Urinary bladder (tissue), 3 donors: ENCODE measurements at regions not wholly inside any gene's neighbourhood (a gene's known extent, or its start where the extent isn't known, plus 50 kb on each side); places are given as distances from the start of the nearest gene placed in this dataset.

Experiments used
- DNase-seq: peaks from one replicate; pipeline ENCODE4 v3.0.0-alpha.2; 2015; ENCODE audit errors: extremely low spot score
- H3K27ac ChIP-seq: one replicate; pipeline ENCODE4 v1.5.1; 2013; ENCODE audit warnings: low read depth, mild to moderate bottlenecking, moderate library complexity
- H3K36me3 ChIP-seq: one replicate; pipeline ENCODE4 v1.6.1; 2013; ENCODE audit warnings: mild to moderate bottlenecking, moderate library complexity; ENCODE audit not compliant: insufficient read depth
- H3K4me1 ChIP-seq: one replicate; pipeline ENCODE4 v1.6.1; 2013; ENCODE audit warnings: mild to moderate bottlenecking, moderate library complexity; ENCODE audit not compliant: insufficient read depth
- H3K4me3 ChIP-seq: one replicate; pipeline ENCODE4 v1.5.1; 2013; ENCODE audit warnings: low read depth, low read length
- WGBS: extraction: QIAGEN DNeasy Blood & Tissue Kit; methylation state at CpG from one replicate; pipeline ENCODE4 v1.1.7; 2013; 5-methylcytosine and 5-hydroxymethylcytosine counted together
- donor health status: healthy with polysubstance abuse.
- donor health status: healthy.

- no peak overlapping the region for H3K27ac ChIP-seq
- DNase-seq, result no peak
- WGBS, result 46% methylated on average over 6 of the region's 6 CpGs
Observed at GRCh38 chr4:38605181-38605752, 58.7 kb upstream of the KLF3 start.

DNA sequence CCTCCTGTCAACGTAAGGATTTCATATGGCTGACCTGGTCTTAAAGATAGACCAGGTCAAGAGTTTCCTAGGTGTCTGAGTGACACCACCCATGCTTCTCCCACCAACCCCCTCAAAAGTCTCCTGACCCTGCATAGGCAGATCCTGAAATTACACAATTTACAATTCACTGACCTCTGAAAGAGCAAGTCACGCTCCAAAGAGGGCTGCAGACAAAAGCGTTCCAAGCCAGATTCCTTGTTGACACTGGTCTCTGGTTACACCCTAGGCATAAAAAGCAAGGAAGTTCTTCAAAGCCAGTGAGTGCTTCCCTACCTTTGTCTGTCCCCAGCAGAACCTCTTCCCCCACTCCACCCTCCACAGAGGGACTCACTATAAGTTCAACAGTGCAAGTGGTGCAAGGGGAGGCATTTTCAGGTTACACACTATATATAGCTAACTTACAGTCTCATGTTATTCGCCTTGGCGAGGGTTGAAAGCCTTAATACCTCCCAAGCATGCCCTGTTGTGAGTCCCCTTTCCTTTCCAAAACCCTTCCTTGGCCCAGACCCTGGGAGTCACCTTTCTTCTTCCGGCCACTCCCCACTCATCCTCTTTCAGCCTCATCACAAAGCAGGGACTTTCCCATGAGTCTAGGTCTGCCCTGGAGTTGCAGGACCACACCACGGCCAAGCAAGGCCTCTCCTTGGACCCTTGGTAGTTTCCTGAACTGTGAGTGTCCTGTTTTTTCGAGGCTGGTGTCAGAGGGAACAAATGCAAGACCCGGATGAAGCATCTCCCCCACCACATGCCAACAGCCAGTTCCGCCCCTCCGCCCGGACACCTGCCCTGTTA is 58.0 kb upstream of the KLF3 start:
- 80% methylated on average over 12 of the region's 12 CpGs for WGBS
- no peaks in the 10 kb centered on the region for H3K4me1 ChIP-seq
- DNase-seq, result no peak
- no peak overlapping the region for H3K27ac ChIP-seq
- H3K4me3 ChIP-seq, result no peak overlapping the region
- H3K36me3 ChIP-seq, result no peaks in the 10 kb centered on the region

More at GRCh38 chr4:38605181-38605752, 58.7 kb upstream of the KLF3 start:
- H3K4me1 ChIP-seq, result no peaks in the 10 kb centered on the region
- no peak overlapping the region for H3K4me3 ChIP-seq
- H3K36me3 ChIP-seq, result no peaks in the 10 kb centered on the region

DNA sequence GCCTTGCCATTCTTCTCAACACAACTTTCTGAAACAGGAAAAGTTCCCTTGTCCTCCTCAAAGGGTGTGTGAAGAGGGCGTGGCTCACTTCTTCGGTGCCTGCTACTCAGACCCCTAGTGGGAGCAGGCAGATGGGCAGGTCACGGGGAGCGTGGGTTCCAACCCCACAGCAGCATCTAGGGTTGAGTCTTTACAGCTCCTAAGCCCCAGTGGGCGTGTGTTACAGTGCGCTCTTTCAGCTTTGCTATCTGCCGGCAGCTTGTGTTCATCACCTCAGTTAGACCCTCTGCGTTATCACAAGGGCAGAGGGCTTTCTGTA is 57.5 kb upstream of the KLF3 start:
- no peaks in the 10 kb centered on the region for H3K36me3 ChIP-seq
- H3K27ac ChIP-seq, result no peak overlapping the region
- 94% methylated on average over 8 of the region's 8 CpGs for WGBS
- H3K4me3 ChIP-seq, result no peak overlapping the region
- DNase-seq, result no peak
- no peaks in the 10 kb centered on the region for H3K4me1 ChIP-seq

- WGBS, result 75% methylated on average over 3 of the region's 3 CpGs
- Histone ChIP-seq H3K4me1 (no peaks in the 10 kb centered on the region), H3K36me3 (no peaks in the 10 kb centered on the region), H3K27ac (no peak overlapping the region), H3K4me3 (no peak overlapping the region)
- DNase-seq, result no peak
Observed at GRCh38 chr4:38609614-38610013, 54.4 kb upstream of the KLF3 start.

DNA sequence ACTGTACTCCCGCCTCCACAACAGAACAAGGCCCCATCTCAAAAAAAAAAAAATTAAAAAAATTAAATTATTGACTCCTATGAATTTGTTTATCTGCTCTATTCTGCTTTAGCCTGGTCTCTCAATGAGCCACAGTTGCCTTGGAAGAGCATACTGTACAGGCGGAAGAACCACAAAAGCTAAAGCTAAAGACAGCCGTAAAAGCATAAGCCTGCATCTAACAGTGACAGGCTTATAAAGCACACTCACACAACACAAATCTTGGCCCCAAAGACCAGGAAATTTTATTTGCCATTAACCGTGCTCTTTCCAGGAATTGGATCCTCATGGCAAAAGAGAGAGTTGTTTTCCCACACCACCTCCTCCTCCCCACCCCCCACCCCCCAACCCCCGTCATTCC is 53.5 kb upstream of the KLF3 start:
- no peak overlapping the region for H3K27ac ChIP-seq
- DNase-seq, result no peak
- no peaks in the 10 kb centered on the region for H3K4me1 ChIP-seq
- 56% methylated on average over 5 of the region's 5 CpGs for WGBS
- H3K36me3 ChIP-seq, result no peaks in the 10 kb centered on the region
- H3K4me3 ChIP-seq, result no peak overlapping the region

- H3K27ac ChIP-seq, result no peak overlapping the region
- whole genome bisulfite sequencing, result 47% methylated on average over 8 of the region's 8 CpGs
- H3K4me1 ChIP-seq, result no peaks in the 10 kb centered on the region
- no peaks in the 10 kb centered on the region for H3K36me3 ChIP-seq
- DNase-seq, result no peak
- no peak overlapping the region for H3K4me3 ChIP-seq
Observed at GRCh38 chr4:38610966-38611431, 53.0 kb upstream of the KLF3 start.

DNA sequence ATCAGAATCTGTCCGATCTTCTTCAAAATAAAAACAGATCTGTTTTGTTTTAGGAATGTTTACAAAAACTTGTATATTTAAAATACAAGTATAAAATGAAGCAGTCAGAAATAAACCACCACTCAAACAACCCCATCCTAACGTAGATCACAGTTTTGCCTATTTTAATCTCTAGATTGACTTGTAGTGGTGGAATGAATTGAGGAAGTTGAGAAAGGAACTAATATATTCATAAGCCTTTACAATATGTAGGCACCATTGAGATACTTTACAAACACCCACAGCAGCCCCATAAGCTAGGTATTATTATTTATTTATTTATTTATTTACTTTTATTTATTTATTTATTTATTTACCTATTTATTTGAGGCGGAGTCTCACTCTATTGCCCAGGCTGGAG is 52.3 kb upstream of the KLF3 start:
- Histone ChIP-seq H3K4me3 (no peak overlapping the region), H3K27ac (no peak overlapping the region), H3K36me3 (no peaks in the 10 kb centered on the region), H3K4me1 (no peaks in the 10 kb centered on the region)
- 71% methylated on average over 3 of the region's 3 CpGs for whole genome bisulfite sequencing
- no peak for DNase-seq

DNA sequence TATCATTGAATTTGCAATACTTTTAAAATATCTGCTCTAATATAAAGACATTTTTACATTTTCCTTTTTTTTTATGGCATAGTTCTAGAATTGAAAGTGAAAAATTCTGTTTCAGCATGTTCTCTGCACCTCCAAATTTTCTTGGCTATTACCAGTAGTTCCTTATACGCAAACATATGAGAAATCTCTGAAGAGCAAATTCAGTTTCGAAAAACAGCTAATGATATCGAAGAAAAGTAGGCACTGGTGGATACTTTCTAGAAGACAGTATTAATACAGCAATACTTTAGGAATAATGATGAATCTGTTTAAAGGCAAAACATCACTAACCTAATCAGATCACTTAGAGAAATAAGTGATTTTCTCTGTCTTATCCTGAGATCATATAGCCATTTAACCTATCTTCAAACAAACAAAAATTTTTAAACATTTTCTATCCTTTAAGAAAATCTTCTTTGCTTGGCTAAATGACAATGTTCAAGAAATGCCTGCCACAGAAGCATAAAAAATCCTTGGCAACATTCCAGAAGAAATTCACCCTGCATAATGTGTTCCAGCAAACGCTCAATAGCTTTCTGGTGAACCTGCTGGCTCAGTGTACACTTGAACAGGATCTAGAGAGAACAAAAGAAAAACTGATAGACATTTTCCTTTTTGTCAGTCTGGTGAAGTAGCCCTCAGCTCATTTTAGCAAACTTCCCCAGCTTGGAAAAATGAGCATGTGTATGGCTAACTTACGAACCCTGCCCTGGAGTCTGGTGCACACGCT is 51.2 kb upstream of the KLF3 start:
- Histone ChIP-seq H3K27ac (no peak overlapping the region), H3K4me1 (no peaks in the 10 kb centered on the region), H3K4me3 (no peak overlapping the region), H3K36me3 (no peaks in the 10 kb centered on the region)
- 63% methylated on average over 6 of the region's 6 CpGs for WGBS
- no peak for DNase-seq
